GM06990 (cell line): ENCODE measurements at regions not wholly inside any gene's neighbourhood (a gene's known extent, or its start where the extent isn't known, plus 50 kb on each side); places are given as distances from the start of the nearest gene placed in this dataset.

Experiments used
- DNase-seq: peaks from one replicate; pipeline ENCODE4 v3.0.0-alpha.2; 2011; ENCODE audit not compliant: insufficient read length; ENCODE audit errors: extremely low read depth
- H3K27me3 ChIP-seq: replicated peaks from 2 replicates; pipeline ENCODE4 v1.6.0; 2011; ENCODE audit warnings: low read length; ENCODE audit not compliant: control insufficient read depth, insufficient read depth
- H3K36me3 ChIP-seq: 2 replicates; pipeline ENCODE4 v1.5.1; 2011; ENCODE audit warnings: low read length; ENCODE audit not compliant: control insufficient read depth, insufficient read depth
- H3K4me3 ChIP-seq: replicated peaks from 2 replicates; pipeline ENCODE4 v1.5.1; 2011; ENCODE audit warnings: low read depth, mild to moderate bottlenecking, control low read depth, low read length
- TF ChIP-seq, protein P1 (sequence below): IDR thresholded peaks from 2 replicates; pipeline ENCODE4 v1.5.1; 2011; ENCODE audit warnings: low read length, control low read depth, mild to moderate bottlenecking, inconsistent platforms; ENCODE audit not compliant: insufficient read depth, poor library complexity, severe bottlenecking

GRCh38 chr6:132142308-132142707 lies 191.1 kb upstream of the CCN2 start:
- TF ChIP-seq, protein P1, sequence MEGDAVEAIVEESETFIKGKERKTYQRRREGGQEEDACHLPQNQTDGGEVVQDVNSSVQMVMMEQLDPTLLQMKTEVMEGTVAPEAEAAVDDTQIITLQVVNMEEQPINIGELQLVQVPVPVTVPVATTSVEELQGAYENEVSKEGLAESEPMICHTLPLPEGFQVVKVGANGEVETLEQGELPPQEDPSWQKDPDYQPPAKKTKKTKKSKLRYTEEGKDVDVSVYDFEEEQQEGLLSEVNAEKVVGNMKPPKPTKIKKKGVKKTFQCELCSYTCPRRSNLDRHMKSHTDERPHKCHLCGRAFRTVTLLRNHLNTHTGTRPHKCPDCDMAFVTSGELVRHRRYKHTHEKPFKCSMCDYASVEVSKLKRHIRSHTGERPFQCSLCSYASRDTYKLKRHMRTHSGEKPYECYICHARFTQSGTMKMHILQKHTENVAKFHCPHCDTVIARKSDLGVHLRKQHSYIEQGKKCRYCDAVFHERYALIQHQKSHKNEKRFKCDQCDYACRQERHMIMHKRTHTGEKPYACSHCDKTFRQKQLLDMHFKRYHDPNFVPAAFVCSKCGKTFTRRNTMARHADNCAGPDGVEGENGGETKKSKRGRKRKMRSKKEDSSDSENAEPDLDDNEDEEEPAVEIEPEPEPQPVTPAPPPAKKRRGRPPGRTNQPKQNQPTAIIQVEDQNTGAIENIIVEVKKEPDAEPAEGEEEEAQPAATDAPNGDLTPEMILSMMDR: no peak
- DNase-seq: no peak
- no peak overlapping the region for H3K4me3 ChIP-seq
- H3K27me3 ChIP-seq: no peaks in the 10 kb centered on the region
- H3K36me3 ChIP-seq: no peaks in the 10 kb centered on the region

GRCh38 chr6:132140189-132140588 lies 189.0 kb upstream of the CCN2 start:
- Histone ChIP-seq H3K4me3 (no peak overlapping the region), H3K36me3 (no peaks in the 10 kb centered on the region), H3K27me3 (no peaks in the 10 kb centered on the region)
- DNase-seq: no peak
- TF ChIP-seq, protein P1: no peak

GRCh38 chr6:132139611-132140010 lies 188.4 kb upstream of the CCN2 start:
- no peak for DNase-seq
- TF ChIP-seq, protein P1: no peak
- H3K36me3 ChIP-seq: no peaks in the 10 kb centered on the region
- no peak overlapping the region for H3K4me3 ChIP-seq
- H3K27me3 ChIP-seq: no peaks in the 10 kb centered on the region

- DNase-seq: no peak
- Histone ChIP-seq H3K27me3 (no peaks in the 10 kb centered on the region), H3K36me3 (no peaks in the 10 kb centered on the region), H3K4me3 (no peak overlapping the region)
- TF ChIP-seq, protein P1: no peak
Observed at GRCh38 chr6:132136981-132137380, 185.8 kb upstream of the CCN2 start.

DNA sequence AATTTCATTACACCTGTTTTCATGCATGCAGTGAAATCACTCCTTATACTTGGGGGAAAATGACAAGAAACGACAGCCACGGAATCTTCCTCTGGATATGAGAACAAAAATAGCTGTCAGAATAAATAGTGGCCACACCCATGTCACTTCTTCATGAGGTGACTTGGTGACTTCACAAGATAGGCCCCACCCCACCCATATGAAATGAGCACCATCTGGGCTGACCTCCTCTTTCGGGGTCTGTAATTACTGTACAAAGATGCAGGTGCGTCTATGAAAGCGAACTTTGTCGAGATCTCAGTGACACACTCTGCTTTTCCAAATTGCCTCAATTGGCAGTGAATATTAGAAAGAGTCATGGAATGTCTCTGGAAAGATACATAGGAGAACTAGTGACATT lies 184.2 kb upstream of the CCN2 start:
- no peak overlapping the region for H3K4me3 ChIP-seq
- DNase-seq: no peak
- no peaks in the 10 kb centered on the region for H3K36me3 ChIP-seq
- TF ChIP-seq, protein P1: no peak
- no peaks in the 10 kb centered on the region; the same call in 1 of the 2 replicates for H3K27me3 ChIP-seq
